K562 (cell line): ENCODE measurements at regions not wholly inside any gene's neighbourhood (a gene's known extent, or its start where the extent isn't known, plus 50 kb on each side); places are given as distances from the start of the nearest gene placed in this dataset.

Source experiments
- ATAC-seq: fragments of 200-7000 bp; cut with Tn5 transposase; 3 replicates; pipeline ENCODE4 v1.9.1; 2020; ENCODE audit warnings: moderate library complexity
- BruUV-seq: library from RNA; stranded (reverse); fragments of 400-500 nt; replicated peaks from 2 replicates; lab custom pipeline; 2021; lab: Mats Ljungman, UMichigan
- CTCF ChIA-PET: fragments of 300-600 bp; formaldehyde crosslinking; extraction: SDS; loops from one replicate; lab custom pipeline; 2021; ENCODE audit warnings: low intra/inter-chr PET ratio; lab: Yijun Ruan, JAX
- POLR2A ChIA-PET: fragments of 300-600, 350-650 bp; sonication (Branson Sonifier 250); formaldehyde crosslinking; extraction: SDS; loops from one replicate; lab custom pipeline; 2021; ENCODE audit warnings: antibody characterized with exemption, inconsistent platforms; lab: Yijun Ruan, JAX
- DNase-seq, 4 experiments: peaks; one replicate each; pipeline versions ENCODE4 v3.0.0 to v3.0.0-alpha.2; 2011 to 2018; ENCODE audit warnings: low spot score in 3 of 4, mixed read lengths in 3 of 4; ENCODE audit errors: extremely low read depth in 1 of 4
- FAIRE-seq: peaks from 2 replicates; lab custom pipeline; 2011; peaks lifted over from hg19 to GRCh38; lab: Jason Lieb, UNC
- H2AFZ ChIP-seq: 2 replicates; pipeline ENCODE4 v1.6.0; 2011; ENCODE audit warnings: low read depth, low read length, control low read depth, inconsistent platforms
- H3K27ac ChIP-seq: fragments of 200-600 bp; 3 replicates; pipeline ENCODE4 v1.8.0; 2011; ENCODE audit warnings: low read depth, mild to moderate bottlenecking, control low read depth, inconsistent platforms, low read length, moderate library complexity, mixed read lengths; ENCODE audit errors: extremely low read depth
- H3K27me3 ChIP-seq, 2 experiments: fragments of 300-600 bp in 1 of 2; 2 replicates in 1 of 2; 3 replicates in 1 of 2; pipeline versions ENCODE4 v1.6.0 to v1.8.0; 2011; ENCODE audit warnings: inconsistent platforms in 2 of 2, low read length in 2 of 2, mild to moderate bottlenecking in 1 of 2, mixed read lengths in 1 of 2, moderate library complexity in 1 of 2; ENCODE audit not compliant: control insufficient read depth in 2 of 2, insufficient read depth in 2 of 2
- H3K36me3 ChIP-seq: fragments of 300-600 bp; 3 replicates; pipeline ENCODE4 v1.8.0; 2011; ENCODE audit warnings: mild to moderate bottlenecking, low read length, inconsistent platforms; ENCODE audit not compliant: control insufficient read depth, insufficient read depth
- H3K4me1 ChIP-seq, 2 experiments: fragments of 200-600 bp in 1 of 2; replicated peaks in 1 of 2; 2 replicates in 1 of 2; 3 replicates in 1 of 2; pipeline versions ENCODE4 v1.5.1 to v1.8.0; 2011; ENCODE audit warnings: inconsistent platforms in 2 of 2, low read length in 2 of 2, mild to moderate bottlenecking in 1 of 2, mixed read lengths in 1 of 2, moderate library complexity in 1 of 2; ENCODE audit not compliant: control insufficient read depth in 2 of 2, insufficient read depth in 2 of 2
- H3K4me2 ChIP-seq: 2 replicates; pipeline ENCODE4 v1.6.1; 2011; ENCODE audit warnings: low read length, control low read depth, inconsistent platforms, mixed read lengths; ENCODE audit not compliant: insufficient read depth
- H3K4me3 ChIP-seq: fragments of 200-600 bp; sonication (generic), shearing (Covaris generic); 2 replicates; pipeline ENCODE4 v1.5.1; 2016; ENCODE audit warnings: control low read depth, inconsistent platforms
- H3K79me2 ChIP-seq: fragments of 200-600 bp; 3 replicates; pipeline ENCODE4 v1.8.0; 2011; ENCODE audit warnings: low read length, inconsistent platforms; ENCODE audit not compliant: control insufficient read depth, insufficient read depth
- H3K9ac ChIP-seq, 2 experiments: 2 replicates each; pipeline versions ENCODE4 v1.6.0 to v1.6.1; 2011; ENCODE audit warnings: low read depth in 2 of 2, low read length in 2 of 2, control low read depth in 1 of 2, inconsistent platforms in 1 of 2, mild to moderate bottlenecking in 1 of 2, mixed read lengths in 1 of 2; ENCODE audit not compliant: insufficient read depth in 1 of 2
- H3K9me1 ChIP-seq: one replicate; pipeline ENCODE4 v1.6.0; 2011; ENCODE audit warnings: inconsistent platforms, mild to moderate bottlenecking, low read length, moderate library complexity; ENCODE audit not compliant: control insufficient read depth, insufficient read depth
- H3K9me3 ChIP-seq: replicated peaks from 2 replicates; pipeline ENCODE4 v1.5.1; 2011; ENCODE audit warnings: low read depth, low read length, inconsistent platforms; ENCODE audit not compliant: control insufficient read depth, insufficient read depth
- H4K20me1 ChIP-seq: replicated peaks from 2 replicates; pipeline ENCODE4 v1.6.1; 2011; ENCODE audit warnings: low read length, inconsistent platforms, mixed read lengths; ENCODE audit not compliant: control insufficient read depth, insufficient read depth
- ARID3B ChIP-seq: fragments of 250-450 bp; sonication (Bioruptor Pico); IDR thresholded peaks from 2 replicates; pipeline ENCODE4 v1.4.0; 2020; ENCODE audit warnings: borderline replicate concordance
- BRD4 ChIP-seq: fragments of 200-600 bp; sonication (generic); IDR thresholded peaks from 2 replicates; pipeline ENCODE4 v1.6.1; 2017; ENCODE audit warnings: inconsistent platforms
- CEBPG ChIP-seq, 3 experiments: fragments of 200-800 bp in 1 of 3; sonication (Bioruptor generic) in 1 of 3; sonication (generic) in 1 of 3; formaldehyde crosslinking in 1 of 3; IDR thresholded peaks in 2 of 3; conservative IDR thresholded peaks in 1 of 3; 2 replicates each; pipeline versions ENCODE4 v1.6.1 to v1.8.0; 2016 to 2022; ENCODE audit warnings: missing compliant biosample characterization in 2 of 3, missing genetic modification characterization in 2 of 3, mild to moderate bottlenecking in 1 of 3, missing genetic modification reagents in 1 of 3
- MLLT1 ChIP-seq, 2 experiments: fragments of 450-650 bp; IDR thresholded peaks; 2 replicates each; pipeline ENCODE4 v1.6.1; 2016
- ZFP1 ChIP-seq: fragments of 450-650 bp; formaldehyde crosslinking; IDR thresholded peaks from 2 replicates; pipeline ENCODE4 v1.4.0; 2020; ENCODE audit warnings: mild to moderate bottlenecking, mixed read lengths
- ZNF311 ChIP-seq: fragments of 250-450 bp; sonication (Bioruptor Pico); IDR thresholded peaks from 2 replicates; pipeline ENCODE4 v1.4.0; 2020; ENCODE audit warnings: mild to moderate bottlenecking, moderate library complexity
- ZNF324 ChIP-seq: fragments of 250-450 bp; sonication (Bioruptor Pico); IDR thresholded peaks from 2 replicates; pipeline ENCODE4 v1.4.0; 2020; ENCODE audit warnings: mild to moderate bottlenecking
- WGBS: fragments of 100-300 bp; shearing (Covaris generic); methylation state at CpG from one replicate; pipeline ENCODE4 v1.1.6; 2016; ENCODE audit warnings: low coverage, mixed read lengths; ENCODE audit not compliant: insufficient coverage; ENCODE audit errors: missing lambda C conversion rate; 5-methylcytosine and 5-hydroxymethylcytosine counted together
- in situ Hi-C: fragments of 300-500 bp; cut with MboI; formaldehyde crosslinking; loops from 4 replicates; pipeline ENCODE4 v1.15.0; 2018; ENCODE audit warnings: inconsistent platforms, mixed read lengths
- intact Hi-C: fragments of 100-400 bp; cut with micrococcal nuclease; formaldehyde crosslinking; loops from 2 replicates; pipeline ENCODE4 v1.14.2; 2022

- H2AFZ ChIP-seq = no peak overlapping the region
- no peak for TF ChIP-seq ZNF311
- no peak for TF ChIP-seq CEBPG (CRISPR knock-in tag; IDR thresholded peaks at IDR 0.05)
- no peak for TF ChIP-seq CEBPG (tag; conservative IDR thresholded peaks at IDR 0.05 in 1 of 2, IDR thresholded peaks at IDR 0.05 in 1 of 2)
- TF ChIP-seq ARID3B (CRISPR knock-in tag) = no peak
- TF ChIP-seq ZFP1 (CRISPR knock-in tag) = no peak
- TF ChIP-seq ZNF324 (CRISPR knock-in tag) = no peak
- TF ChIP-seq BRD4 = no peak
- TF ChIP-seq MLLT1 (IDR thresholded peaks at IDR 0.05) = no peak
- TF ChIP-seq, all 486 proteins: peak for 0
- DNase-seq = no peak
- no TSS peak for BruUV-seq
- no peaks in the 10 kb centered on the region for H3K36me3 ChIP-seq
- H3K4me3 ChIP-seq = no peak overlapping the region
- H3K4me2 ChIP-seq = no peak overlapping the region
- H4K20me1 ChIP-seq = no peaks in the 10 kb centered on the region
- H3K4me1 ChIP-seq = no peaks in the 10 kb centered on the region
- FAIRE-seq = peak; percentile 61
- in situ Hi-C loops (no loop called here), intact Hi-C loops (no loop called here)
- H3K9ac ChIP-seq = no peak overlapping the region
- H3K27ac ChIP-seq = no peak overlapping the region
- H3K27me3 ChIP-seq = peaks cover 0 to 18% of the 10 kb centered on the region in 2 experiments; a peak in 2 of 5 replicates
- no peaks in the 10 kb centered on the region for H3K79me2 ChIP-seq
- H3K9me3 ChIP-seq = no peaks in the 10 kb centered on the region
- ATAC-seq = no peak
- CTCF ChIA-PET = no interaction called here
- POLR2A ChIA-PET = no interaction called here
- H3K9me1 ChIP-seq = no peaks in the 10 kb centered on the region
- 0% methylated on average over 1 of the region's 1 CpG for WGBS
These were observed 149.7 kb downstream of the FGF18 start for GRCh38 chr5:171569065-171569712.
